ENCODE measurements at regions not wholly inside any gene's neighbourhood (a gene's known extent, or its start where the extent isn't known, plus 50 kb on each side); places are given as distances from the start of the nearest gene placed in this dataset.

DNA sequence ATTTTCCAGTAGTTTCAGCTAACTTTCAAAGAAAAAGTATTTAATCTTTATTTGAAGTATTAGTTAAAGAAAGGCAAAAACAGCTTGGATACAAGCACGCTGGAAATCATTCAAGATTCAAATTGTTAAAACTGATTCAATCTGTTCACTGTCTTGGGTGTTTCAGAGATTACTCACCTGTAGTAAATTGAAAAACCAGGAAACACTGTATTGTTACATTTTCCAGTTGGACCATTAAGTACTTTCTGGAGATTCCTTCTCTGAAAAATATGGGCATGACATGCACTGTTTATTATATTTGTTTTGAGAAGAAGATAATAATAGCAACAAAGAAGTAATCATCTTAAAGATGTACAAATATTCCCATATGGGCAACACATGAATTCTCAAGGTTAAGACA lies 196.1 kb downstream of the UBE2E3 start:
- no peak for TF ChIP-seq CTCF (IDR thresholded peaks at IDR 0.05)
- no peak for TF ChIP-seq EZH2 (IDR thresholded peaks at IDR 0.05)

Data from neural progenitor cell (in vitro differentiated cells).